HepG2 (cell line): ENCODE measurements at regions not wholly inside any gene's neighbourhood (a gene's known extent, or its start where the extent isn't known, plus 50 kb on each side); places are given as distances from the start of the nearest gene placed in this dataset.

Source experiments
- AGO1 ChIP-seq: fragments of 200-400 bp; formaldehyde crosslinking; IDR thresholded peaks from 2 replicates; pipeline ENCODE4 v1.6.1; 2017; ENCODE audit warnings: mild to moderate bottlenecking, low read depth, low read length, moderate library complexity; ENCODE audit not compliant: poor library complexity, severe bottlenecking
- CBFB ChIP-seq: sonication (generic); formaldehyde crosslinking; IDR thresholded peaks from 2 replicates; pipeline ENCODE4 v1.4.0; 2020; ENCODE audit warnings: missing genetic modification reagents
- CCDC6 ChIP-seq: sonication (generic); formaldehyde crosslinking; IDR thresholded peaks from 2 replicates; pipeline ENCODE4 v1.8.1; 2022; ENCODE audit warnings: mild to moderate bottlenecking, missing genetic modification reagents, moderate library complexity
- E2F1 ChIP-seq: sonication (generic); formaldehyde crosslinking; IDR thresholded peaks from 2 replicates; pipeline ENCODE4 v1.5.0; 2020; ENCODE audit warnings: missing genetic modification reagents
- FOXJ3 ChIP-seq: sonication (generic); formaldehyde crosslinking; IDR thresholded peaks from 2 replicates; pipeline ENCODE4 v1.4.0; 2020; ENCODE audit warnings: missing genetic modification reagents, mild to moderate bottlenecking, borderline replicate concordance
- NFKB2 ChIP-seq: sonication (generic); formaldehyde crosslinking; IDR thresholded peaks from 2 replicates; pipeline ENCODE4 v1.4.0; 2020; ENCODE audit warnings: missing genetic modification reagents, borderline replicate concordance
- POLR2A ChIP-seq, 2 experiments: IDR thresholded peaks; 2 replicates each; pipeline ENCODE4 v1.6.1; 2011; ENCODE audit warnings: low read depth in 2 of 2, low read length in 2 of 2, mild to moderate bottlenecking in 1 of 2, moderate library complexity in 1 of 2; ENCODE audit not compliant: insufficient read depth in 1 of 2
- SMC3 ChIP-seq: IDR thresholded peaks from 2 replicates; pipeline ENCODE4 v1.6.1; 2011; ENCODE audit warnings: low read length, improper control_type of control experiment
- ZBTB21 ChIP-seq: sonication (generic); formaldehyde crosslinking; IDR thresholded peaks from 2 replicates; pipeline ENCODE4 v1.4.0; 2020; ENCODE audit warnings: missing genetic modification reagents
- ZNF263 ChIP-seq: sonication (generic); formaldehyde crosslinking; IDR thresholded peaks from 2 replicates; pipeline ENCODE4 v1.4.0; 2020; ENCODE audit warnings: missing genetic modification reagents
- TF ChIP-seq, protein P1 (sequence below): sonication (generic); formaldehyde crosslinking; IDR thresholded peaks from one replicate; pipeline ENCODE4 v1.5.1; 2020; ENCODE audit warnings: mild to moderate bottlenecking, missing genetic modification reagents; ENCODE audit errors: not compliant biosample characterization

DNA sequence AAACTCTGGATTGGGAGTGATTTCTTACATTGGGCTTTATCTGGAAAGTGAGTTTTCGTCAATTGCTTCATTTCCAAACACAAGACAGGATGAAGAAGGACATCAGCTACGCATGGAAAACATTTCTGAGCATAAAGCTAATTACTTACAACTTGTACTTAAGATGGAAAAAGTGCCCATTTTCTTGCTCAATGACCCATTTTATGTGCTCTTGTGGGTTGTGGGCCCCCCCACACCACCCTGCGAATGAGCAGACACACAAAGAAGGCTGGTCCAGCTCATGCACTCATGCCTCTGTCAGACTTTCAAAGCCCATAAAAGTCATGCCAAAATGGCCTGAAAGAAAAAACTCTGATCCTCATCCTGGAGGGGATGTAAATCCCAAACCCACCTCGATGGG lies 663.0 kb downstream of the AJAP1 start:
- TF ChIP-seq NFKB2 (CRISPR knock-in tag) (no peak), SMC3 (no peak), POLR2A (IDR thresholded peaks at IDR 0.05; ENCODE audit: insufficient read depth in 1 of 2, low read depth in 2 of 2, low read length in 2 of 2) (no peak), E2F1 (CRISPR knock-in tag) (no peak), ZNF263 (CRISPR knock-in tag) (no peak), CCDC6 (CRISPR knock-in tag) (no peak), AGO1 (no peak), CBFB (CRISPR knock-in tag) (no peak), FOXJ3 (CRISPR knock-in tag) (no peak), ZBTB21 (CRISPR knock-in tag) (no peak)
- TF ChIP-seq, protein P1, sequence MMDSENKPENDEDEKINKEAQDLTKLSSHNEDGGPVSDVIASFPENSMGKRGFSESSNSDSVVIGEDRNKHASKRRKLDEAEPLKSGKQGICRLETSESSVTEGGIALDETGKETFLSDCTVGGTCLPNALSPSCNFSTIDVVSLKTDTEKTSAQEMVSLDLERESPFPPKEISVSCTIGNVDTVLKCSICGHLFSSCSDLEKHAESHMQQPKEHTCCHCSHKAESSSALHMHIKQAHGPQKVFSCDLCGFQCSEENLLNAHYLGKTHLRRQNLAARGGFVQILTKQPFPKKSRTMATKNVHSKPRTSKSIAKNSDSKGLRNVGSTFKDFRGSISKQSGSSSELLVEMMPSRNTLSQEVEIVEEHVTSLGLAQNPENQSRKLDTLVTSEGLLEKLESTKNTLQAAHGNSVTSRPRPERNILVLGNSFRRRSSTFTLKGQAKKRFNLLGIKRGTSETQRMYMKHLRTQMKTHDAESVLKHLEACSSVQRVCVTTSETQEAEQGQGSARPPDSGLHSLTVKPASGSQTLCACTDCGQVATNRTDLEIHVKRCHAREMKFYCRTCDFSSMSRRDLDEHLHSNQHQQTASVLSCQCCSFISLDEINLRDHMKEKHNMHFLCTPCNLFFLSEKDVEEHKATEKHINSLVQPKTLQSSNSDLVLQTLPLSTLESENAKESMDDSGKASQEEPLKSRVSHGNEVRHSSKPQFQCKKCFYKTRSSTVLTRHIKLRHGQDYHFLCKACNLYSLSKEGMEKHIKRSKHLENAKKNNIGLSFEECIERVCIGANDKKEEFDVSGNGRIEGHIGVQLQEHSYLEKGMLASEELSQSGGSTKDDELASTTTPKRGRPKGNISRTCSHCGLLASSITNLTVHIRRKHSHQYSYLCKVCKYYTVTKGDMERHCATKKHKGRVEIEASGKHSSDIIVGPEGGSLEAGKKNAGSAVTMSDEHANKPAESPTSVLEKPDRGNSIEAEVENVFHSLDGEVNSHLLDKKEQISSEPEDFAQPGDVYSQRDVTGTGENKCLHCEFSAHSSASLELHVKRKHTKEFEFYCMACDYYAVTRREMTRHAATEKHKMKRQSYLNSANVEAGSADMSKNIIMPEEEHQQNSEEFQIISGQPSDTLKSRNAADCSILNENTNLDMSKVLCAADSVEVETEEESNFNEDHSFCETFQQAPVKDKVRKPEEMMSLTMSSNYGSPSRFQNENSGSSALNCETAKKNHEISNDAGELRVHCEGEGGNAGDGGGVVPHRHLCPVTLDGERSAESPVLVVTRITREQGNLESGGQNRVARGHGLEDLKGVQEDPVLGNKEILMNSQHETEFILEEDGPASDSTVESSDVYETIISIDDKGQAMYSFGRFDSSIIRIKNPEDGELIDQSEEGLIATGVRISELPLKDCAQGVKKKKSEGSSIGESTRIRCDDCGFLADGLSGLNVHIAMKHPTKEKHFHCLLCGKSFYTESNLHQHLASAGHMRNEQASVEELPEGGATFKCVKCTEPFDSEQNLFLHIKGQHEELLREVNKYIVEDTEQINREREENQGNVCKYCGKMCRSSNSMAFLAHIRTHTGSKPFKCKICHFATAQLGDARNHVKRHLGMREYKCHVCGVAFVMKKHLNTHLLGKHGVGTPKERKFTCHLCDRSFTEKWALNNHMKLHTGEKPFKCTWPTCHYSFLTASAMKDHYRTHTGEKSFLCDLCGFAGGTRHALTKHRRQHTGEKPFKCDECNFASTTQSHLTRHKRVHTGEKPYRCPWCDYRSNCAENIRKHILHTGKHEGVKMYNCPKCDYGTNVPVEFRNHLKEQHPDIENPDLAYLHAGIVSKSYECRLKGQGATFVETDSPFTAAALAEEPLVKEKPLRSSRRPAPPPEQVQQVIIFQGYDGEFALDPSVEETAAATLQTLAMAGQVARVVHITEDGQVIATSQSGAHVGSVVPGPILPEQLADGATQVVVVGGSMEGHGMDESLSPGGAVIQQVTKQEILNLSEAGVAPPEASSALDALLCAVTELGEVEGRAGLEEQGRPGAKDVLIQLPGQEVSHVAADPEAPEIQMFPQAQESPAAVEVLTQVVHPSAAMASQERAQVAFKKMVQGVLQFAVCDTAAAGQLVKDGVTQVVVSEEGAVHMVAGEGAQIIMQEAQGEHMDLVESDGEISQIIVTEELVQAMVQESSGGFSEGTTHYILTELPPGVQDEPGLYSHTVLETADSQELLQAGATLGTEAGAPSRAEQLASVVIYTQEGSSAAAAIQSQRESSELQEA (CRISPR knock-in tag), result no peak
